H1 (cell line): ENCODE measurements at regions not wholly inside any gene's neighbourhood (a gene's known extent, or its start where the extent isn't known, plus 50 kb on each side); places are given as distances from the start of the nearest gene placed in this dataset.

ENCODE experiments used
- CEBPB ChIP-seq: IDR thresholded peaks from 2 replicates; pipeline ENCODE4 v1.6.1; 2012; ENCODE audit warnings: low read depth, low read length
- POLR2A ChIP-seq, 2 experiments: IDR thresholded peaks; 1 replicate in 1 of 2; 2 replicates in 1 of 2; pipeline ENCODE4 v1.6.1; 2011; ENCODE audit warnings: low read depth in 2 of 2, low read length in 2 of 2, mild to moderate bottlenecking in 2 of 2; ENCODE audit errors: control extremely low read depth in 1 of 2
- SUZ12 ChIP-seq: fragments of 200-600 bp; sonication (generic); IDR thresholded peaks from 2 replicates; pipeline ENCODE4 v1.6.1; 2012; ENCODE audit warnings: mild to moderate bottlenecking, inconsistent platforms, low read length, moderate library complexity, mixed read lengths
- YY1 ChIP-seq: IDR thresholded peaks from 2 replicates; pipeline ENCODE4 v1.6.1; 2011; ENCODE audit warnings: low read depth, mild to moderate bottlenecking, low read length
- TF ChIP-seq, protein P1 (sequence below): IDR thresholded peaks from 2 replicates; pipeline ENCODE4 v1.6.1; 2012; ENCODE audit warnings: inconsistent platforms

DNA sequence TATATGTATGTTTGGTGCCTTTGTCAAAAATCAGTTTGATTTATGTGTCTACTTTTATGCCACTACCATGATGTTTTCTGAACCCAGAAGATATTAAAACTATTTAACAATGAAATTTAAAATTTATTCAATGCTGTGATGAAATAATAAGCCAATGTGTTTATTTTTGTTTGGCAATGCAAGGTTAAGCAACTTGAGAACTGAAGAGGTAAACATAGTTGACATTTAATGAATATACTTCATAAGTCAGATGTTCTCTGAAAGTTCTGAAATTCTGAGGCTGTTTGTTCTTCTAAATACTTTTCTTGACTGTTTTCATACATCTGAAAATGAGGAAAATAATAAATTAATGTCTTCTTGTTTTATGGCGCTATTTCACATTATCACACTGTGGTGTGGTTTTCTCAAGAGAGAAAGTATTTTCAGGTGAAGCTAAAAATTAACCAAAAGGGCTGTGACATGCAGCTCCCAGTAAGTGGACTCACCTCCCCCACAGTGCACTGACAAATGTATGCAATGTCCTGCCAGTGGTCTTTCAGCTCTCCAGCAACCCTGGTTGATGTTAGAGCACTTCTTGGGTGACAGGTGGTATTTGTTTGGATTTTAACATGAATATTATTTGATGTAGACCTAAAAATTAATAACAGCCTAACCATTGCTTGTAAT, 863.6 kb upstream of the SALL3 start (continued):
- TF ChIP-seq, protein P1, sequence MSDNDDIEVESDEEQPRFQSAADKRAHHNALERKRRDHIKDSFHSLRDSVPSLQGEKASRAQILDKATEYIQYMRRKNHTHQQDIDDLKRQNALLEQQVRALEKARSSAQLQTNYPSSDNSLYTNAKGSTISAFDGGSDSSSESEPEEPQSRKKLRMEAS: no peak
- TF ChIP-seq CEBPB: no peak
- no peak for TF ChIP-seq SUZ12
- TF ChIP-seq POLR2A (IDR thresholded peaks at IDR 0.05; ENCODE audit: control extremely low read depth in 1 of 2, low read depth in 2 of 2, low read length in 2 of 2): no peak
- no peak for TF ChIP-seq YY1
